ENCODE measurements at regions not wholly inside any gene's neighbourhood (a gene's known extent, or its start where the extent isn't known, plus 50 kb on each side); places are given as distances from the start of the nearest gene placed in this dataset.

GRCh38 chr6:23088761-23089160 is 519.4 kb downstream of the HDGFL1 start:
- no peak for TF ChIP-seq POLR2AphosphoS5 (IDR thresholded peaks at IDR 0.05)
- no peak for TF ChIP-seq POLR2A (IDR thresholded peaks at IDR 0.05)
- TF ChIP-seq CTCF (IDR thresholded peaks at IDR 0.05) = no peak
